ENCODE measurements at regions not wholly inside any gene's neighbourhood (a gene's known extent, or its start where the extent isn't known, plus 50 kb on each side); places are given as distances from the start of the nearest gene placed in this dataset.

GRCh38 chr20:5469111-5469510, 141.7 kb downstream of the GPCPD1 start:
- TF ChIP-seq RAD21 (IDR thresholded peaks at IDR 0.05; ENCODE audit: low read depth) (no peak), USF1 (IDR thresholded peaks at IDR 0.05) (no peak), EP300 (IDR thresholded peaks at IDR 0.05; ENCODE audit: borderline replicate concordance) (no peak), YY1 (IDR thresholded peaks at IDR 0.05; ENCODE audit: low read depth) (no peak), TCF12 (IDR thresholded peaks at IDR 0.05; ENCODE audit: low read depth) (no peak), FOXM1 (IDR thresholded peaks at IDR 0.05; ENCODE audit: borderline replicate concordance, low read depth) (no peak), NFIC (IDR thresholded peaks at IDR 0.05) (no peak), MAX (IDR thresholded peaks at IDR 0.05) (no peak), EGR1 (IDR thresholded peaks at IDR 0.05) (no peak), TAF1 (IDR thresholded peaks at IDR 0.05; ENCODE audit: low read depth) (no peak), TEAD4 (IDR thresholded peaks at IDR 0.05) (no peak), CEBPB (IDR thresholded peaks at IDR 0.05) (no peak), CREB1 (IDR thresholded peaks at IDR 0.05; ENCODE audit: low read depth) (no peak), ZBTB7A (IDR thresholded peaks at IDR 0.05; ENCODE audit: low read depth) (no peak), REST (IDR thresholded peaks at IDR 0.05; ENCODE audit: low read depth) (no peak)

- no peak for TF ChIP-seq USF1 (IDR thresholded peaks at IDR 0.05)
- TF ChIP-seq MAX (IDR thresholded peaks at IDR 0.05) = no peak
- no peak for TF ChIP-seq TEAD4 (IDR thresholded peaks at IDR 0.05)
- no peak for TF ChIP-seq NFIC (IDR thresholded peaks at IDR 0.05)
- TF ChIP-seq YY1 (IDR thresholded peaks at IDR 0.05; ENCODE audit: low read depth) = no peak
Measured at GRCh38 chr20:5467086-5467485, 143.7 kb downstream of the GPCPD1 start.

- TF ChIP-seq USF1 (IDR thresholded peaks at IDR 0.05) = no peak
- no peak for TF ChIP-seq ZBTB7A (IDR thresholded peaks at IDR 0.05; ENCODE audit: low read depth)
- no peak for TF ChIP-seq TEAD4 (IDR thresholded peaks at IDR 0.05)
Measured at GRCh38 chr20:5465604-5465927, 145.2 kb downstream of the GPCPD1 start.

GRCh38 chr20:5464901-5465603, 145.8 kb downstream of the GPCPD1 start:
- TF ChIP-seq NFIC (IDR thresholded peaks at IDR 0.05) = no peak
- no peak for TF ChIP-seq CEBPB (IDR thresholded peaks at IDR 0.05)
- TF ChIP-seq RAD21 (IDR thresholded peaks at IDR 0.05; ENCODE audit: low read depth) = no peak

- TF ChIP-seq NFIC (IDR thresholded peaks at IDR 0.05) (no peak), YY1 (IDR thresholded peaks at IDR 0.05; ENCODE audit: low read depth) (no peak)
Measured at GRCh38 chr20:5463007-5463686, 146.4 kb upstream of the PROKR2 start.

GRCh38 chr20:5451643-5452210, 135.0 kb upstream of the PROKR2 start:
- TF ChIP-seq YY1 (IDR thresholded peaks at IDR 0.05; ENCODE audit: low read depth) (no peak), CREB1 (IDR thresholded peaks at IDR 0.05; ENCODE audit: low read depth) (no peak), CEBPB (IDR thresholded peaks at IDR 0.05) (no peak), USF1 (IDR thresholded peaks at IDR 0.05) (no peak), FOXM1 (IDR thresholded peaks at IDR 0.05; ENCODE audit: borderline replicate concordance, low read depth) (no peak), EGR1 (IDR thresholded peaks at IDR 0.05) (no peak), TAF1 (IDR thresholded peaks at IDR 0.05; ENCODE audit: low read depth) (no peak), ZBTB7A (IDR thresholded peaks at IDR 0.05; ENCODE audit: low read depth) (no peak)

- TF ChIP-seq FOXM1 (IDR thresholded peaks at IDR 0.05; ENCODE audit: borderline replicate concordance, low read depth) (no peak), CREB1 (IDR thresholded peaks at IDR 0.05; ENCODE audit: low read depth) (no peak), TCF12 (IDR thresholded peaks at IDR 0.05; ENCODE audit: low read depth) (no peak), NFIC (IDR thresholded peaks at IDR 0.05) (no peak), RAD21 (IDR thresholded peaks at IDR 0.05; ENCODE audit: low read depth) (peak; percentile 56), EP300 (IDR thresholded peaks at IDR 0.05; ENCODE audit: borderline replicate concordance) (no peak), REST (IDR thresholded peaks at IDR 0.05; ENCODE audit: low read depth) (no peak), TAF1 (IDR thresholded peaks at IDR 0.05; ENCODE audit: low read depth) (no peak)
Measured at GRCh38 chr20:5448449-5449118, 131.8 kb upstream of the PROKR2 start.

All from Ishikawa (cell line).